Fibroblast of peridontal ligament (primary cell): ENCODE measurements at regions not wholly inside any gene's neighbourhood (a gene's known extent, or its start where the extent isn't known, plus 50 kb on each side); places are given as distances from the start of the nearest gene placed in this dataset.
"Not testable (repeated sequence)": the region's sequence is repeated elsewhere in the genome, so short reads cannot be mapped to it uniquely, and the experiment has no call there.

ENCODE experiments used
- DNase-seq: peaks from one replicate; pipeline ENCODE4 v3.0.0-alpha.2; 2010; ENCODE audit errors: extremely low read depth

DNA sequence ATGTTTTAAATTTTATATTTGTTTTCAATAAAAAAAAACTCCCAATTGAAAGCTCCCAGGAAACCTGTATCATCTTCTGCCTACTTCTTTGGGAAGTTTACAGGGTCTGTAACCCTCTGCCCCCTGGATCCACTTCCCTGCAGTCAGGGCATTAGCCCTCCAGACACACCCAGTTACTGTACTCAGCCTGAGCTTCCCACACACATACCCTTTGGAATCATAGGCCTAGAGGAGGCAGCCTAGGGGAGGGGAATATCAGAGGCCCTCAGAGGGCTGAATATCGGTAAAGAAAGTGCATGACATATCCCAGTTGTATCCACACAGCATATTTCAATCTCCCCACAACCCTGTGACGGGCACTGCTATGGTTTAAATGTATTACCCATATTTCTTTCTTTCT lies 56.2 kb upstream of the TFPI start:
- not testable (repeated sequence) for DNase-seq

DNA sequence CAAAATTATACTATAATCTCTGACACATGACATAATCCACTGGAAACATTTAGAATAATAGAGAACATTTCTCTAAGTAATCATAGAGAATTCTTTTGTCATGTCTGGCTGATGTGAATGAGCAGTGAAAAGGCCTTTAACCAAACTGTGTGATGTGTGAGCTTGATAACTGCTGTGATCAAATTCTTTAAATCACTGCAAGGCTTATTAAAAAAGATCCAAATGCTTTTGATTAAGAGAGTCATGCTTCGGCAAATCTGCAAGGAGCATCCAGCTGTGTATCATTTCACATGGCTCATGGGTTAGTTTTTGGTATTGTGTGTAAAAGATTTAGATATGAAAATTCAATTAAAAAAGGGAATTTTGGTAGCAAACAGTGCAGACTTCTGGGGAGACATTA lies 58.6 kb upstream of the TFPI start:
- DNase-seq, result peak; percentile 30

DNA sequence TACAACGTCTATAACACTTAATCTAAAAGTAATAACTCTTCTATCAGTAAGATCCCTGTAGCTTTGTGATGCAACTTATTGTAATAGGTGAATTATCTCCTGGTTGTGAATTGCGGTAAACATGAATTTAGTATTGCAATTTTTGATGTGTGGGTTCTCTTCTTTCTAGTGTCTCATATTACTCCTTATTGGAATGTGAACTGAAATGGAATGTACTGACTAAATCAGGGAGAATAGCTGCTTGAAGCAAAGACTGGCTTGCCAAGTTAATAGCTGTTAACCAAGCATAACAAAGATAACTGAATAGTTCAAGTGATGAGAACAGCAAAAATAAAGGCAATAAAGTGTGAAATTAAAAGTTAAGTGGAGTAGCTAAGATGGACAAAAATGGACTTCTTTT lies 60.5 kb upstream of the TFPI start:
- DNase-seq, result peak; percentile 69

DNA sequence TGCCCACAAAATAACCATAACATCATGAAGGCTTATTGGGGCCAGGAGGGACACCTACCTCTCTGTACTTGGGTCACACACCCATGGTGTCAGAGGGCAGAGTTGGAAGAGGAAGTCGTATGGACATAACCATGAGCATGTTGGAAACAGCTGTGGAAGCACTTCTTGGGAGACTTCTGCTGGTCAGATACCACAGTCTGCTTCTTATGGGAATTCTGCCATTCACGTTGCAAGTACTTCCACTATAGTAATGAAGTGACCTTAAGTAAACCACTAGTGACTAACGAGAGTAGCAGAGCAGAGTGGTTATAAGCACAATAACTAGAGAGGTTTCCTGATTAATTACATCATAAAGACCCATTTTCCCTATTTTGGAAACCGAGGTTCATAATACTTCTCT lies 61.1 kb upstream of the TFPI start:
- DNase-seq, result peak; percentile 35

DNA sequence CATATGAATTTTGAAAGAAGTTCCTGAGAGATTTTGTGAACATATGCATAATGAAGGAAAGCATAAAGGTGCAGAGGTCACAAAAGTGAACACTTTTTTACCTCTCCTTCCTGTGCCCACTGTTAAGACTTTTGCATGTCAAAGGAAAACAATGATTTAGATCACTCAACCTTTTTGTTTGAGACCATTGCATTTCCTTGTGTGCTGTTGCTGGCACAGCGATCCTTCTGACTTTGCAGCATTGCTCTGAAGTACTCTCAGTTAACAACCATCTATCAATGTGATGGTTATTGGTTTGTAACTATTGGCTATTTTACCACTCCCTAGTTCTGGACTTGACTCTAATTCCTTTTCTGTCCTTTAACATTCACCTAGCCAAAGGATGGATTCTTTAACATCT lies 61.7 kb upstream of the TFPI start:
- no peak for DNase-seq

DNA sequence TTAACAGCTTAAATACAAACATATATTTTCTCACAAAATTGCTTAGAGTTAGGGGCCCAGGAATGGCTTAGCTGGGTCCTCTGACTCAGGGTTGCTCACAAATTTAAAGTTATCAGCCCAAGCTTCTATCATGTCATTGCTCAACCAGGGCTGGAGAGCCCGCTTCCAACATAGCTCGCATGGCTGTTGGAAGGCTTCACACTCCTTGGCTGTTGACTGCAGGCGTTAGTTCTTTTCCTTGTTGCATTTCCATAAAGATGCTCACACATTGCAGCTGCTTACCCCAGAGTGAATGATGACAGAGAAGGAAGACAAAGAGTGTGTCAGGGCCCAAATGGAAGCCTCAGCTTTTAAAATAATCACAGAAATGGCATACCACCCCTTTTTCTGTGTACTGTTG lies 62.9 kb upstream of the TFPI start:
- no peak for DNase-seq

DNA sequence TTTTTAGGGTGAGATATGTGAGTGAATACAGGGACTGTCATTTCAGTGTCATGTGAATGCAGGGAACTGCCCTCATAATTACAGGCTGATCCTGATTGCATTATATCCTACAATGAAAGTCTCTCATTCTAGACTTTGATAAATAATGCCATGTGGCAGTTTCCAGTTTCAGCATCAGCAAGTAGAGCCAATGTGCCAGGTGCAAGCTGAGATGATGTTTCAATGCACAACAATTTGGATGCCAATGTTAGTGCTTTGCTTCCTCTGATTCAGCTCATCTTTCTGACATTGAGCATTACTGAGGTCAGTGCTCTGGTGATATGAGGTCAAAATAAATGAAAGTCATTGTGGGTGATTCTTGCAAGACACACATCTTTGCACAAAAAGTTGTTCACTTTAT lies 63.7 kb upstream of the TFPI start:
- peak; percentile 3 for DNase-seq

DNA sequence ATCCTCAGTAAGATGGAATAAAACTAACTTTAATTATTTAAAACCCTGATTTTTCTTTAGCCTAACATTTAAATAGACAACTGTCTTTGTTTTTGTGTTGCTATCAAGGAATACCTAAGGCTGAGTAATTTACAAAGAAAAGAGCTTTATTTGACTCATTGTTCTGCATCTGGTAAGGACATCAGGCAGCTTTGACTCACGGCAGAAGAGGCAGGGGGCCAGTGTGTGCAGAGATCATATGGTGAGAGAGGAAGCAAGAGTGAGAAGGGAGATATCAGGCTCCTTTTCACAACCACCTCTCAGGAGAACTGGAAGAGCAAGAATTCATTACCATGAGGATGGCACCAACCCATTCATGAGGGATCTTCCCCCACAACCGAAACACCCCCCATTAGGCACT lies 64.6 kb upstream of the TFPI start:
- peak; percentile 15 for DNase-seq

DNA sequence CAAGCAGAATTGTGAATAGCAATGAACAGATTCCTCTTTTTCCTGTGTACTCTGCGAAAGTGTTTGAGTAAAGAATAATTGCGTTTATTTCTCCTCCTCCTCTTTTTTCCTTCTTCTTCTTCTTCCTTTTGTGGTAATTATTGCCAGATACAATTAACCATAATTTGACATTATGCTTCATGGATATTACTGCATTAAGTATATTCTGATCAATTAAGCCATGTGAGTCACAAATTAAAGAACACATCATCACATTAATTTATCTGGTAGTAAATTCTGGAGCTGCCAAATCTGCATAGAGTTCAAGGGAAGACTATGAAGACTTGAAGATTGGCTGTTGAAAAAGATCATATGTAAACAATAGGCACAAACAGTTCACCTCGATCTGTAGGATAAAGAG lies 72.9 kb upstream of the TFPI start:
- no peak for DNase-seq

DNA sequence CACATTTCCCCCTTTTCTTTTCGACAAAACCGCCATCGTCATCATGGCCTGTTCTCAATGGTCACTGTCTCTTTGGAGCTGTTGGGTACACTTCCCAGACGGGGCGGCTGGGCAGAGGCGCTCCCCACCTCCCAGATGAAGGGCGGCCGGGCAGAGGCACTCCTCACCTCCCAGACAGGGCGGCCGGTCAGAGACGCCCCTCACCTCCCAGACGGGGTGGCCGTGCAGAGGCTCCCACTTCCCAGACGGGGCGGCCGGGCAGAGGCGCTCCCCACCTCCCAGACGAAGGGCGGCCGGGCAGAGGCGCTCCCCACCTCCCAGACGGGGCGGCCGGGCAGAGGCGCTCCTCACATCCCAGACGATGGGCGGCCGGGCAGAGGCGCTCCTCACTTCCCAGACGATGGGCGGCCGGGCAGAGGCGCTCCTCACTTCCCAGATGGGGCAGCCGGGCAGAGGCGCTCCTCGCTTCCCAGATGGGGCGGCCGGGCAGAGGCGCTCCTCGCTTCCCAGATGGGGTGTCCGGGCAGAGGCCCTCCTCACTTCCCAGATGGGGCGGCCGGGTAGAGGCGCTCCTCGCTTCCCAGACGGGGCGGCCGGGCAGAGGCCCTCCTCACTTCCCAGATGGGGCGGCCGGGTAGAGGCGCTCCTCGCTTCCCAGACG lies 82.6 kb upstream of the TFPI start:
- not testable (repeated sequence) for DNase-seq

DNA sequence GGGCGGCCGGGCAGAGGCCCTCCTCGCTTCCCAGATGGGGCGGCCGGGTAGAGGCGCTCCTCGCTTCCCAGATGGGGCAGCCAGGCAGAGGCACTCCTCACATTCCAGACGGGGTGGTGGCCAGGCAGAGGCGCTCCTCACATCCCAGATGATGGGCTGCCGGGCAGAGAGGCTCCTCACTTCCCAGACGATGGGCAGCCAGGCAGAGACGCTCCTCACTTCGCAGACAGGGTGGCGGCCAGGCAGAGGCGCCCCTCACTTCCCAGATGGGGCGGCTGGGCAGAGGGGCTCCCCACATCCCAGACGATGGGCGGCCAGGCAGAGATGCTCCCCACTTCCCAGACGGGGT lies 83.1 kb upstream of the TFPI start:
- not testable (repeated sequence) for DNase-seq

DNA sequence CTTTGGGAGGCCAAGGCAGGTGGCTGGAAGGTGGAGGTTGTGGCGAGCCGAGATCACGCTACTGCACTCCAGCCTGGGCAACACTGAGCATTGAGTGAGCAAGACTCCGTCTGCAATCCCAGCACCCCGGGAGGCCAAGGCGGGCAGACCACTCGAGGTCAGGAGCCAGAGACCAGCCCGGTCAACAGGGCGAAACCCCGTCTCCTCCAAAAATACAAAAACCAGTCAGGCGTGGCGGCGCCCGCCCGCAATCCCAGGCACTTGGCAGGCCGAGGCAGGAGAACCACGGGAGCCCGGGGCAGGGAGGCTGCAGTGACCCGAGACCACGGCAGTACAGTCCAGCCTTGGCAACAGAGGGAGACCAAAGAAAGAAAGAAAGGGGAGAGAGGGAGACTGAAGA lies 83.5 kb upstream of the TFPI start:
- not testable (repeated sequence) for DNase-seq

DNA sequence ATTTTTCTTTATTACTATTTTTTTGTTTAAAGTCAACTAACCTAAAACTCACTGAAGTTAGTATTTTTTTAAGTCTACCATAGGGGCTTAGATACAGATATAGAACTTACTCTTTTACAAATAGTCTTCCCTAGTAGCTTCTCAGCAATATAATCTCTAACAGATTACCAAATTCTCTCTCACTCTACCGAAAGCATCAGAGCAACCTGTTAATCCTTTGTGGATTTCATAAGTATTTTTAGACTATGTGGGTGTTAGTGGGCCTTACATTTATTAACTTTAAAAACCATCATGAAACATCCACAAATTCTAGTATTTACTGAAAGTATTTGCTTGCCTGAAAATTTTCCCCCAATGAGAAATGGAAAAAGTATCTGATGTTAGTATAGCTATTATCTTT lies 84.6 kb upstream of the TFPI start:
- DNase-seq, result no peak

DNA sequence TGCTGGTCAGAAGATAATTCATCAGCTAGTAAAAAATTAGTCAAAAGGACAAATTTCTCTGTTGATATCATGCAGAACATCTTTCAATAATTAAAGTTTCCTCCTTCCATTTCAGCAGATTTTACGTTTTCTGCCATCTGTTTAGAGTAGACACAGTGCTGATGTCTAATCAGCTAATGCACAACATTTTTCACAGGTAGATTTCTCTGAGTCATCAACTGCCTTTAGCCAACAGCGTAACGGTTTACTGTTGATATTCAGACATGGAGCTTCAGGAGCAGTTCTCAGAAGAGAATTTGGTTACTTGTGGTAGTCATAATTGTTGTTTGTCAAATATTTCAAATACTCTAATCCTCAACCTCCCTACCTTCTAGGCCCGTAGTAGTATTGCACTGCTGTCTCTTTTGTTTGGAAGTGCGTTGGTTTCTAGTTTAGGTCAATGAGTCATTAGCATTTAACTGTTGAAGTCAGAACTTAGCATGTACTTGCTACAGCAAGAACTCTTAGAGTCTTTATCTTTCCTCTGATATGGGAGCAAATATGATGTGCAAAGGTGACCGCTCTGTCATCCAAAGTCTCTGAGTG lies 86.8 kb upstream of the TFPI start:
- DNase-seq, result no peak

DNA sequence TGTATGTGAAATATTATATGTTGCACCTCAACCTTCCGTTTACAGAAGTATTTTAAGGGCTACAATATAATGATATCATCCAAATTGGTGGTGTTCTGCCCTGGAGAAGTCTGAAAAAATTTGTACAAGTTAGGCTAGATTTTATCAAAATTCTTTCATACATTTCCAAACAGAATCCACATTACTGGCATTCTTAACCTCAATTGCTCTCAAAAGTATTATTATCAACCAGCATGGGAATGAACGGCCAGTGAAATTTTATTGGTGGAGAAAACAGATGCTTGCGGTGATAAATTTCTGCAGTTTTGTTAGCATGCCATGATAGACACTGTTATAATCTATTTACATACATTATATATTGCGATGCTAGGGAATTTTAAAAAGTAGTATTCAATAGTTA lies 88.3 kb upstream of the TFPI start:
- DNase-seq, result no peak

DNA sequence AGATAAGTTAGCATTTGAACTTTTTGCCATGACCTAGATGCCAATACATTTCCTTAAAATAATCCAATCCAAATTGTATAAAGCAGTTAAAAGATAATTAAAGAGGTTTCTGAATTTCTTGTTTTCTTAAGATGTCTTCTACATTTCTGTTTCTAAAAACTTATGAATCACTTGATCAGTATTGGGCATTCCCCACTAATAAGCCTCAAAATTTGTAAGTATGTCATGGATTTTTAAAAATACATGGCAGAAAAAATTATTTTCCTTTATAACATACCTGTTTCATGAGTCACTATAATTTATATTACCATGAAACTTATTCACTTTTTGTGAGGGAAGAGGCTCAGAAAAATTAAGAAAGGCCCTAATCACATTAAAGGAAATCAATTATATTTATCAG lies 90.3 kb upstream of the TFPI start:
- no peak for DNase-seq

DNA sequence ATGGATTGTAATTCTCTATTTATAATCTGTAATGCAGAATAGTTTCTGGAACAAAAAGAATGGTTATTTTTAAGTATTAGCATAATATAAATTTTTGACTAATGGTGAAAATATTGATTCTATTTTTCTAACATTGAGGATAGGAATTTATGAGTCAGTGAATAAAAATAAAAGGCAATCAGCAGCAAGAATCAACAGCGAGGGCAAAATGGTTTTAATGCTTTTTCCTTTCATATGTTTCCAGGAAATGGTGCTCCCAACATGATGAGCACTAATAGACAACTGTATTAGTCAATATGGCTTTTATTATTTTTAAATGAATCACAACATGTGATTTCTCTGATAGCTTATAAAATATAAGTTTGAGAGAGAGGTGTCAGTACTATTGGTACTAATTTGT lies 90.7 kb upstream of the TFPI start:
- no peak for DNase-seq

DNA sequence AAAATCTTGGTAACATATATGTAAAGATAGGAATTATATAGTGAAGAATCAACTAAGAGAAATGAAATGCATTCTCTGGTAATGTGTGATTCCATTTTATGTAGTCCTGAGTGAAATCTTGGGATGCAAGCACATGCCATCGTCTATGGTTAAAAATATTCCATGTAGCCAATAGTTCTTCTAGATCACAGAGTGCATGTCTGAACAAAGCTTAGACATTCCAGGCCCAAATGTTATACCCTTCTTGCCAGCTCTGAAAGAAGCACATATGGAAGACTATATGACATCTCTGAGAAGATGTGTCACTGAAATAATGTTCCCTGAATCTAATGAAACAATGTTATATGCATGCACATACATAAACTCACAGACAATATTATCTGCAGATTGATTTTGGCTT lies 92.3 kb upstream of the TFPI start:
- no peak for DNase-seq

DNA sequence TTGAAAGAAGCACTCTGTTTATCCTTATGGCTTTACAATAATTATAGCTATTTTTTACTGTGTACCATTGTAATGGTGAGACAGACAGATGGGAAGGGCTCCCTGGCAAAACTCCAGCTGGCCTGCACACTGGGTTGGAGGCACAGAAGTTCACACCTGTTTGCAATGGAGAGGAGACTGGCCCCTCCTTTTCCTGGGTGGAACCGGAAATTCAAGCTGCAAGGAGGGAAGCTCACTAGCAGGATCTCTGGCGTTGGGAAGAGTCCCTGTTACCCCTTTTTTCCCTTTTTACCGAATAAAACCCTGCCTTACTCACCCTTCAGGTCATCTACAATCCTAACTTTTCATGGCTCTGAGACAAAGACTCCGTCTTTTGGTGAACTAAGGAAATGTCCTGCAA lies 100.3 kb upstream of the TFPI start:
- no peak for DNase-seq

DNA sequence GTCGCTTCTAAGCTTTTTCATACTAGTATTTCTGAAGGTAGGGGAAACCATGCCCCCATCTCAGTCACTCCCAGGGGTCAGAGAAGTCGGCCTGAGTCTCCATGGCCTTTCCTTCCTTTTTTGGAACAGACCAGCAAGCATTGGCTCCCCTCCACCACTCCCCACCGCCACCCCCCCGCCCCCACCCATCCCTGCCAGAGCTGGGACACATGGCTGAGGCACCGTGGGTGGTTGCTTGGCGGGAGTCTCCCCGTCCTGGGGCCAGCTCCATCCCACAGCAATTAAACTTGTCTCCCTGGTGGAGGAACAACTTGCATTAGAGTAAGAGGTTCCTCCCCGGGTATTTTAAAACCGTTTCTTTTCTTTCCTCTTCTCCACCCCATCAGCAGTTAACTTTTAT lies 100.8 kb upstream of the TFPI start:
- no peak for DNase-seq

DNA sequence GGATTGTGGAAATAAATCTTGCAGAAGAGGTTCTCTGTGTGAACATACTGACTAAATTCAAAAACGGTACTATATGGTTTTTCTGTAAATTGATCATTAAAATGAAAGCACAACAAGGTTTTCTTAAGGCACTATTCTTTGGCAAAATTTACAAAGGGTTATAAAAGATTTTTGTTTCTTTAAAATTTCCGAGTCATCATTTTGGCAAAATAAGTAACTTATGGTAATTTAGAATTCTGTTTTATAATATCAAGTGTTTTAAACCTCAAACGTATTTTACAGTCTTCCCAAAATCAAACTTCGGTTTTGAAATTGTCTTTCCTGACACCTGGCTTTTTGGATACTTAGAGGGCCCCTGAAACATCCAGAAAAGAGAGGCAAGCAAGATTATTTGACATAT lies 101.9 kb upstream of the TFPI start:
- DNase-seq, result no peak

DNA sequence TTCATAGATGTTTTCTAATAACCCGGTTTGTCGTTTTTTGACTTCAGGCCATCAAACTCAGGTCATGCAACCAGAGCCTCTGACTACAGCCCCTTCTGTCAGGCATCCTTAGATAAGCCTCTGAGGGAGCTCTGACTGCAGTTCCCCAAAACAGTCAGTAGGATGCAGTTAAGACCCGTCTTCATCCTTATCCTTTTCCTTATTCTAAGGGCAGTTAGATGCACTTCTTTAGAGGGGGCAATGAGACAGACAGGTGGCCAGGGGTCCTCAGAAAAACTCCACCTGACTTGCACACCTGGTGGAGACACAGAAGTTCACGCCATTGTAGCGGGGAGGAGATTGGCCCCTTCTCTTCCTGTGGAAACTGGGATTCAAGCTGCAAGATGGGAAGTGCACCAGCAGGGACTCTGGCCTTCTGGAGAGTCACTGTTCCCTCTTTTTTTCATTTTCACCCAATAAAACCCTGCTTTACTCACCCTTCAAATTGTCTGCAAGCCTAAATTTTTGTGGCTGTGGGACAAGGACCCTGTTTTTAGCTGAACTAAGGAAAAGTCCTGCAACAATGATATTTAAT lies 104.8 kb upstream of the TFPI start:
- DNase-seq, result peak; percentile 52

DNA sequence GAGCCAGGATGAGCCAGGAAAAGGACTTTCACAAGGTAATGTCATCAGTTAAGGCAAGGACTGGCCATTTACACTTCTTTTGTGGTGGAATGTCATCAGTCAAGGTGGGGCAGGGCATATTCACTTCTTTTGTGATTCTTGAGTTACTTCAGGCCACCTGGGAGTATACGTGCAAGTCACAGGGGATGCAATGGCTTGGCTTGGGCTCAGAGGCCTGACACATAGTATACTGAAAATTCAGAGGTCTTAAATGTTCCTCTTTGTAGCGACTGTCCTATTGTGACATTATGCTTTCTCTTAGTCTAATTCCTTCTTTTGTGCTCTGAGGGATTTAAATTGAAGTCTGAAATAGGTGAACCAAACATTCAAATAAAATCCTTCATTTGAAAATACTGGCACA lies 121.8 kb upstream of the TFPI start:
- DNase-seq, result not testable (repeated sequence)

DNA sequence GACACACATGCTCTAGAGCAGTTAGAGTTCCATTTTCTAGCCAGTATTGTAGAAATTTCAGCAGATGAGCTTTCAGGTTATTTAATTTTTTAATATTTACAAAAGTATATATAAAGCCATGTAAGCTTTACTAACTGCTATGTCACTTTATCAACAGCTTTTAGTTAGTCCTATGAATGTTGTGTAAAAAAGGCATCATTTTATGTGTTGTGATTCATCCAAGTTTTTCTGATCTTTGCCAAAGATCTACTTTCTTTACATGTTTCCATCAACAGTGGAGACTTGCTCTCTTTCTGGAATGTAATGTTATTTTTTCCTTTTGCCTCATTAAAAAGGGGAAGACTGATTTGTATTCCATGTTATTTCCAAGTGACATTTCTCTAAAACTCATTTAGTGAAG lies 125.2 kb upstream of the TFPI start:
- DNase-seq, result peak; percentile 16
